Panc1 (cell line): ENCODE measurements at regions not wholly inside any gene's neighbourhood (a gene's known extent, or its start where the extent isn't known, plus 50 kb on each side); places are given as distances from the start of the nearest gene placed in this dataset.

Experiments used
- TCF7L2 ChIP-seq: IDR thresholded peaks from 2 replicates; pipeline ENCODE4 v1.6.1; 2011; ENCODE audit warnings: mild to moderate bottlenecking, low read depth, low read length, inconsistent platforms
- TF ChIP-seq, protein P1 (sequence below): fragments of 450-650 bp; IDR thresholded peaks from 2 replicates; pipeline ENCODE4 v1.5.1; 2017; ENCODE audit warnings: mild to moderate bottlenecking
- TF ChIP-seq, protein P2 (sequence below), 2 experiments: IDR thresholded peaks; 2 replicates each; pipeline ENCODE4 v1.6.1; 2011 to 2012; ENCODE audit warnings: low read depth in 2 of 2, control low read depth in 1 of 2, low read length in 1 of 2, mild to moderate bottlenecking in 1 of 2, moderate library complexity in 1 of 2; ENCODE audit not compliant: insufficient read depth in 1 of 2

DNA sequence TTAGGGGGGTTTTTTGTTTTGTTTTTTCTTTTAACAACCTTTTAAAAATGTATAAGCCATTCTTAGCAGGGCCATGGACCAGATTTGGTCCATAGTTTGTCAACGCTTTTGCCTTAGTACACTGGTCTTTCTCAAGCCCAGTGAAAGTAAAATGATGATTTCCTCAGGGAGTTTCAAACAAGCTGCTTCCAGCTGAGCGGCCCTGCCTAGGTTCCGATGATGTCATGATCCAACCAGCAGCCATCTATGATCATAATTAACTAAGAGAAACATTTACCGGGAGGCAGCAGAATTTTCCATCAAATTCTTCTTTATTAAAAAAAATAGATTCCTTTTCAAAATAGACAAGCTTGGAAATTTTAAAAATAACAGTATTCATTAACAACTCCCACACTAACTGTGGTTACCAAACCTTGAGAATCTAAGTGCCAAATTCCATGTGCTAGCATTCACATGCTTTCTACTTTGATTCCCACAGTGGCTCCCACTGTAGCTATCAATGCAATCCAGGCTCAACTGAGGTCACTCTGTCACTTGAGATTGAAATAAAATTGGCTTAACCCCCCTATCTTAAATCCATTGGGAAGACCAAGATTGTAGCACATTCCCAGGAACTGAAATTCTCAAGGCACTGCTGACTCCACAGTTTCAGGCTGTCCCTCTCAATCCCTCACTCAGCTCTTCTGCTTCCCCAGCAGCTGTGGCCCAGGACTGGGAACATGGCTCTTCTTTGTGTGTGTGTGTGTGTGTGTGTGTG is 148.9 kb downstream of the RNF152 start:
- TF ChIP-seq, protein P1, sequence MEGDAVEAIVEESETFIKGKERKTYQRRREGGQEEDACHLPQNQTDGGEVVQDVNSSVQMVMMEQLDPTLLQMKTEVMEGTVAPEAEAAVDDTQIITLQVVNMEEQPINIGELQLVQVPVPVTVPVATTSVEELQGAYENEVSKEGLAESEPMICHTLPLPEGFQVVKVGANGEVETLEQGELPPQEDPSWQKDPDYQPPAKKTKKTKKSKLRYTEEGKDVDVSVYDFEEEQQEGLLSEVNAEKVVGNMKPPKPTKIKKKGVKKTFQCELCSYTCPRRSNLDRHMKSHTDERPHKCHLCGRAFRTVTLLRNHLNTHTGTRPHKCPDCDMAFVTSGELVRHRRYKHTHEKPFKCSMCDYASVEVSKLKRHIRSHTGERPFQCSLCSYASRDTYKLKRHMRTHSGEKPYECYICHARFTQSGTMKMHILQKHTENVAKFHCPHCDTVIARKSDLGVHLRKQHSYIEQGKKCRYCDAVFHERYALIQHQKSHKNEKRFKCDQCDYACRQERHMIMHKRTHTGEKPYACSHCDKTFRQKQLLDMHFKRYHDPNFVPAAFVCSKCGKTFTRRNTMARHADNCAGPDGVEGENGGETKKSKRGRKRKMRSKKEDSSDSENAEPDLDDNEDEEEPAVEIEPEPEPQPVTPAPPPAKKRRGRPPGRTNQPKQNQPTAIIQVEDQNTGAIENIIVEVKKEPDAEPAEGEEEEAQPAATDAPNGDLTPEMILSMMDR = no peak
- TF ChIP-seq TCF7L2 = no peak
- TF ChIP-seq, protein P2, sequence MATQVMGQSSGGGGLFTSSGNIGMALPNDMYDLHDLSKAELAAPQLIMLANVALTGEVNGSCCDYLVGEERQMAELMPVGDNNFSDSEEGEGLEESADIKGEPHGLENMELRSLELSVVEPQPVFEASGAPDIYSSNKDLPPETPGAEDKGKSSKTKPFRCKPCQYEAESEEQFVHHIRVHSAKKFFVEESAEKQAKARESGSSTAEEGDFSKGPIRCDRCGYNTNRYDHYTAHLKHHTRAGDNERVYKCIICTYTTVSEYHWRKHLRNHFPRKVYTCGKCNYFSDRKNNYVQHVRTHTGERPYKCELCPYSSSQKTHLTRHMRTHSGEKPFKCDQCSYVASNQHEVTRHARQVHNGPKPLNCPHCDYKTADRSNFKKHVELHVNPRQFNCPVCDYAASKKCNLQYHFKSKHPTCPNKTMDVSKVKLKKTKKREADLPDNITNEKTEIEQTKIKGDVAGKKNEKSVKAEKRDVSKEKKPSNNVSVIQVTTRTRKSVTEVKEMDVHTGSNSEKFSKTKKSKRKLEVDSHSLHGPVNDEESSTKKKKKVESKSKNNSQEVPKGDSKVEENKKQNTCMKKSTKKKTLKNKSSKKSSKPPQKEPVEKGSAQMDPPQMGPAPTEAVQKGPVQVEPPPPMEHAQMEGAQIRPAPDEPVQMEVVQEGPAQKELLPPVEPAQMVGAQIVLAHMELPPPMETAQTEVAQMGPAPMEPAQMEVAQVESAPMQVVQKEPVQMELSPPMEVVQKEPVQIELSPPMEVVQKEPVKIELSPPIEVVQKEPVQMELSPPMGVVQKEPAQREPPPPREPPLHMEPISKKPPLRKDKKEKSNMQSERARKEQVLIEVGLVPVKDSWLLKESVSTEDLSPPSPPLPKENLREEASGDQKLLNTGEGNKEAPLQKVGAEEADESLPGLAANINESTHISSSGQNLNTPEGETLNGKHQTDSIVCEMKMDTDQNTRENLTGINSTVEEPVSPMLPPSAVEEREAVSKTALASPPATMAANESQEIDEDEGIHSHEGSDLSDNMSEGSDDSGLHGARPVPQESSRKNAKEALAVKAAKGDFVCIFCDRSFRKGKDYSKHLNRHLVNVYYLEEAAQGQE (IDR thresholded peaks at IDR 0.05; ENCODE audit: insufficient read depth in 1 of 2, low read depth in 2 of 2, low read length in 1 of 2) = no peak
